ENCODE measurements at regions not wholly inside any gene's neighbourhood (a gene's known extent, or its start where the extent isn't known, plus 50 kb on each side); places are given as distances from the start of the nearest gene placed in this dataset.

- no peak overlapping the region for H3K4me3 Mint-ChIP-seq
- ATAC-seq (ENCODE audit: low read depth) (no peak), DNase-seq (ENCODE audit: low spot score in 2 of 2) (no peak)
- no peak overlapping the region for H3K27ac Mint-ChIP-seq
- H3K36me3 Mint-ChIP-seq: no peaks in the 10 kb centered on the region
- H3K4me1 Mint-ChIP-seq: no peaks in the 10 kb centered on the region
- H3K9me3 Mint-ChIP-seq: no peaks in the 10 kb centered on the region
- peaks cover 1% of the 10 kb centered on the region for H3K27me3 Mint-ChIP-seq
Observed at GRCh38 chr18:22675006-22675405, 257.3 kb upstream of the CTAGE1 start.

- H3K4me3 Mint-ChIP-seq: no peak overlapping the region
- no peaks in the 10 kb centered on the region for H3K36me3 Mint-ChIP-seq
- no peak for DNase-seq (ENCODE audit: low spot score in 2 of 2)
- H3K27me3 Mint-ChIP-seq: peaks cover 1% of the 10 kb centered on the region
- H3K9me3 Mint-ChIP-seq: no peaks in the 10 kb centered on the region
- H3K4me1 Mint-ChIP-seq: no peaks in the 10 kb centered on the region
- no peak overlapping the region for H3K27ac Mint-ChIP-seq
- no peak for ATAC-seq (ENCODE audit: low read depth)
Observed at GRCh38 chr18:22676423-22676822, 256.7 kb upstream of the RBBP8 start.

GRCh38 chr18:22678486-22678885, 254.6 kb upstream of the RBBP8 start:
- no peaks in the 10 kb centered on the region for H3K36me3 Mint-ChIP-seq
- H3K27ac Mint-ChIP-seq: no peak overlapping the region
- peaks cover 3% of the 10 kb centered on the region for H3K27me3 Mint-ChIP-seq
- DNase-seq (ENCODE audit: low spot score in 2 of 2) (no peak), ATAC-seq (ENCODE audit: low read depth) (no peak)
- H3K4me3 Mint-ChIP-seq: no peak overlapping the region
- no peaks in the 10 kb centered on the region for H3K4me1 Mint-ChIP-seq
- H3K9me3 Mint-ChIP-seq: no peaks in the 10 kb centered on the region

DNA sequence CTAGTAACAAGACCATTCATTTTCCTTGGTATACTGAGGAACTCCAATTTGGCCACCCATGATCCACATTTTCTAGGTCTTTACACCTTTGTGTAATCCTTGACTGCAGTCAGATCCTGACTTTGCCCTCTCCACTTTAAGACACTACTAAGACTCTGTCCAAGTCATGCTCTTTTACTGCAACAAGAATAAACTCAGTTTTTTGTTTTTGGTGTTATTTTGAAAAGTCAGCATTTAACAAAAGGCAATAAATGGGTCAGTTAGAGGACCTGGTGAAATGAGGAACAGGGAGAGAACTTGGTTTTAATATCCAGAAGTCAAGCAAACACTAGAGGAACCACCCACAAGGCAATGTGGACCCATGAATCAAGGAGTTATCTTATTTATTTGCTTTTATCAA, 252.2 kb upstream of the RBBP8 start:
- Mint-ChIP-seq H3K36me3 (no peaks in the 10 kb centered on the region), H3K27me3 (peaks cover 1% of the 10 kb centered on the region), H3K4me1 (no peaks in the 10 kb centered on the region), H3K4me3 (no peak overlapping the region), H3K9me3 (no peaks in the 10 kb centered on the region), H3K27ac (no peak overlapping the region)
- DNase-seq (ENCODE audit: low spot score in 2 of 2): no peak
- no peak for ATAC-seq (ENCODE audit: low read depth)

DNA sequence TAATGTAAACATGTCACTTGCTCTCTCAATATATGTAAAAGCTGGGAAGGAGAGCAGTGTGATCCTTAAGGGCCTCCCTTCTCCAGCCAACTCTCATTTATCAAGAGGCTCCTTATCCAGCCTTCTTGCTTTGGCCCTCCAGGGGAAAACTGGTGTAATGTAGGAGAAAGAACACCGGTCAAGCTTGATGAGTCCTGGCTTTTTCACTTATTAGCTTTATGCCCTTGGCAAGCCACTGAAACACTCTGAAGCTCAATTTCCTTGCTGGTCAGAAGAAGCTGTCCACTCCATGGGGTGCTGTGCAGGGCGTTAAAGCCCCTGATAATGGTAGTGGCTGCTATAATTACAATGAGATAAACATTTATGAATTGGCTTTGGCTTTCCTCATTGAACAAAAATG, 251.2 kb upstream of the RBBP8 start:
- Mint-ChIP-seq H3K27me3 (peaks cover 1% of the 10 kb centered on the region), H3K4me1 (no peaks in the 10 kb centered on the region), H3K9me3 (no peaks in the 10 kb centered on the region), H3K4me3 (no peak overlapping the region), H3K36me3 (no peaks in the 10 kb centered on the region), H3K27ac (no peak overlapping the region)
- no peak for DNase-seq (ENCODE audit: low spot score in 2 of 2)
- ATAC-seq (ENCODE audit: low read depth): no peak

DNA sequence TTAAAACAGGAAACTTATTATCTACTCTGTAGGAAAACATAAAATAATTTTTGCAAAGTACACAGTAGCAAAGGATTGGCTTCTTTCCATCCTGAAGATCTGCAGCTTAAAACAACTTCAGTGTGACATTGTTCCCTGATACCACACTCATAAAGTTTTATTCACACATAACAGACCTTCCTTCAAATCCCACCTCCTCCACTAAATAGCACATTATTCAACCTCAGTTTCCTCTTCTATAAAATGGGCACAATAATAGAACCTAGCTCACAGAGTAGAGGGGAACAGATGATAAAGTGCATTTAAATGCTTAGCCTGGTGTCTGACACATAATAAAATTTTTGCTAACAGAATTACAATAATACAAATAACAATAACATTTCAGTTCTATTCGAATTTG, 250.4 kb upstream of the RBBP8 start:
- Mint-ChIP-seq H3K36me3 (no peaks in the 10 kb centered on the region), H3K4me1 (no peaks in the 10 kb centered on the region), H3K4me3 (no peak overlapping the region), H3K9me3 (no peaks in the 10 kb centered on the region), H3K27me3 (peaks cover 3% of the 10 kb centered on the region), H3K27ac (no peak overlapping the region)
- ATAC-seq (ENCODE audit: low read depth) (no peak), DNase-seq (ENCODE audit: low spot score in 2 of 2) (no peak)

DNA sequence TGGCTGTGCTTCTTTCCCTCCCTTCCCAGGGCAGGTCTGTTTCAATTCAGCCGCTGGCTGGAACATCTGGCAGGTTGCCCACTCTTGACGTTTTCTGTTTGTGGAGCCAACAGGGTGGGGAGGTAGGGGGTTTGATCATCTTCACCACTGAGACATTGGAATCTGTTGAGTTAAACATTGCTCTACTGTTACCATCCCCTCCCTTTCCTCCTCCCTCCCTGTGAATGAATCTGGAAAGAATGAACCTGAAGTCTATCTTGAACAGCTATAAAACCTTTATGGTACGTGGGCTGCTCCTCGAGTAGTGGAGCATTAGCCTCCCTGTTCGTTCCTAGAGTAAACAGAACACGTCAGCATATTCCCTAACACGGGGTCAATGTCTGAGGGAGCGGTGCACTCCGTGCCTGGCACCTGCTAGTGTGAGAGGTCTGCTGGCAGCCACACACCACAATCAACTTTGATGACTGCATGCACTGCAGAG, 249.9 kb upstream of the RBBP8 start:
- Mint-ChIP-seq H3K36me3 (no peaks in the 10 kb centered on the region), H3K9me3 (no peaks in the 10 kb centered on the region), H3K4me1 (no peaks in the 10 kb centered on the region), H3K27me3 (peaks cover 3% of the 10 kb centered on the region), H3K27ac (no peak overlapping the region), H3K4me3 (no peak overlapping the region)
- DNase-seq (ENCODE audit: low spot score in 2 of 2): no peak
- ATAC-seq (ENCODE audit: low read depth): no peak

GRCh38 chr18:22683786-22684185, 249.3 kb upstream of the RBBP8 start:
- Mint-ChIP-seq H3K4me1 (no peaks in the 10 kb centered on the region), H3K4me3 (no peak overlapping the region), H3K36me3 (no peaks in the 10 kb centered on the region), H3K27ac (no peak overlapping the region), H3K27me3 (peaks cover 3% of the 10 kb centered on the region), H3K9me3 (no peaks in the 10 kb centered on the region)
- DNase-seq (ENCODE audit: low spot score in 2 of 2) (no peak), ATAC-seq (ENCODE audit: low read depth) (no peak)

DNA sequence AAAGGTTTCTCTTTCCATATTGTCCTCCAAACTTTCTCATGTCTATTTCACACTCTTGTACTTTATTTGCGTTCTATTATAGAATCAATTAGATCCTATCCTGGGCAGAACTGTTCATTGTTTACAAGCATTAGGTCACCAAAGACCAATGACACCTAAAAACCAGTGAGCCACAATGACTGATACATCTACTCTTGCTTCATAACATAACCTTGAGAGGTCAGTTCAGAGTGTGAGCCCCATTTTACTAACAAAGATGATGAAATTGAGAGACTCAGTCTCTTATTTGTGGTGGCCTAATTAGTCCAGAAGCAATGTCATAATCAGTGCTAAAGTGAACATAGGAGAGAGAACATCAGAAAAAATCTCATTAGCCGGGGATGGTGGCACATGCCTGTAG, 248.9 kb upstream of the RBBP8 start:
- H3K4me1 Mint-ChIP-seq: no peaks in the 10 kb centered on the region
- ATAC-seq (ENCODE audit: low read depth) (no peak), DNase-seq (ENCODE audit: low spot score in 2 of 2) (no peak)
- H3K9me3 Mint-ChIP-seq: no peaks in the 10 kb centered on the region
- H3K27me3 Mint-ChIP-seq: peaks cover 3% of the 10 kb centered on the region
- H3K36me3 Mint-ChIP-seq: no peaks in the 10 kb centered on the region
- H3K4me3 Mint-ChIP-seq: no peak overlapping the region
- no peak overlapping the region for H3K27ac Mint-ChIP-seq

DNA sequence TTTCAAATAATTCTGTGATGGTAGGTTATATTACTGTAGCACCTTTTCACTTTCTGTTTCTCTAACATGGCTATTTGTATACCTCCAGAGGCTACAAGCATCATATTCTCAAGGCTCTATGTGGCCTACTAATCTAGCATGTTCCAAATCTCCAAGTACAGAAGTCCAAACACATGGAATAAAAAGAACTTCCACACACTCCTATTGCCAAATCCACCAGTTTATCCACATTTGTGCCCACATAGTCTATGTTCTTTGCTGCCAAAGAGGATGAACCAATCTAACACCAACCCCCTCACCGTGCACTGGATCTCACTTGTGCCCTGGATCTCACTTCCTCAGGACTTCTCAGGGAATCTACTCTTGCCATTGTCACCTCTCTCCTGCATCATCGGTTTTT, 247.3 kb upstream of the RBBP8 start:
- Mint-ChIP-seq H3K4me3 (no peak overlapping the region), H3K9me3 (no peaks in the 10 kb centered on the region), H3K4me1 (no peaks in the 10 kb centered on the region), H3K36me3 (no peaks in the 10 kb centered on the region), H3K27me3 (peaks cover 3% of the 10 kb centered on the region), H3K27ac (no peak overlapping the region)
- DNase-seq (ENCODE audit: low spot score in 2 of 2) (no peak), ATAC-seq (ENCODE audit: low read depth) (no peak)

- Mint-ChIP-seq H3K4me1 (no peaks in the 10 kb centered on the region), H3K27ac (no peak overlapping the region), H3K36me3 (no peaks in the 10 kb centered on the region), H3K9me3 (no peaks in the 10 kb centered on the region), H3K4me3 (no peak overlapping the region), H3K27me3 (peaks cover 3% of the 10 kb centered on the region)
- DNase-seq (ENCODE audit: low spot score in 2 of 2) (no peak), ATAC-seq (ENCODE audit: low read depth) (no peak)
Observed at GRCh38 chr18:22687892-22688680, 245.0 kb upstream of the RBBP8 start.

GRCh38 chr18:22688877-22689496, 244.1 kb upstream of the RBBP8 start:
- H3K27ac Mint-ChIP-seq: no peak overlapping the region
- ATAC-seq (ENCODE audit: low read depth): no peak
- no peaks in the 10 kb centered on the region for H3K36me3 Mint-ChIP-seq
- DNase-seq (ENCODE audit: low spot score in 2 of 2): no peak
- H3K9me3 Mint-ChIP-seq: no peaks in the 10 kb centered on the region
- H3K4me3 Mint-ChIP-seq: no peak overlapping the region
- H3K4me1 Mint-ChIP-seq: no peaks in the 10 kb centered on the region
- H3K27me3 Mint-ChIP-seq: peaks cover 2% of the 10 kb centered on the region

GRCh38 chr18:22689712-22690111, 243.4 kb upstream of the RBBP8 start:
- H3K36me3 Mint-ChIP-seq: no peaks in the 10 kb centered on the region
- peaks cover 3% of the 10 kb centered on the region for H3K9me3 Mint-ChIP-seq
- DNase-seq (ENCODE audit: low spot score in 2 of 2) (no peak), ATAC-seq (ENCODE audit: low read depth) (no peak)
- no peak overlapping the region for H3K27ac Mint-ChIP-seq
- no peaks in the 10 kb centered on the region for H3K4me1 Mint-ChIP-seq
- no peak overlapping the region for H3K4me3 Mint-ChIP-seq
- peaks cover 2% of the 10 kb centered on the region for H3K27me3 Mint-ChIP-seq

GRCh38 chr18:22690556-22690955, 242.6 kb upstream of the RBBP8 start:
- H3K36me3 Mint-ChIP-seq: no peaks in the 10 kb centered on the region
- H3K4me3 Mint-ChIP-seq: no peak overlapping the region
- no peaks in the 10 kb centered on the region for H3K4me1 Mint-ChIP-seq
- DNase-seq (ENCODE audit: low spot score in 2 of 2) (no peak), ATAC-seq (ENCODE audit: low read depth) (no peak)
- H3K9me3 Mint-ChIP-seq: peaks cover 3% of the 10 kb centered on the region
- peaks cover 2% of the 10 kb centered on the region for H3K27me3 Mint-ChIP-seq
- H3K27ac Mint-ChIP-seq: no peak overlapping the region
